H1 (cell line): ENCODE measurements at regions not wholly inside any gene's neighbourhood (a gene's known extent, or its start where the extent isn't known, plus 50 kb on each side); places are given as distances from the start of the nearest gene placed in this dataset.

Source experiments
- CHD7 ChIP-seq: fragments of 300-600 bp; sonication (generic); IDR thresholded peaks from 2 replicates; pipeline ENCODE4 v1.7.1; 2012; ENCODE audit warnings: low read length, moderate library complexity, mild to moderate bottlenecking, inconsistent platforms; ENCODE audit not compliant: insufficient replicate concordance
- EZH2 ChIP-seq: fragments of 200-600 bp; sonication (generic); IDR thresholded peaks from 2 replicates; pipeline ENCODE4 v1.7.1; 2012; ENCODE audit warnings: low read depth, mild to moderate bottlenecking, moderate library complexity, low read length, inconsistent platforms; ENCODE audit not compliant: severe bottlenecking
- HDAC6 ChIP-seq: IDR thresholded peaks from one replicate; pipeline ENCODE4 v1.7.1; 2012; ENCODE audit warnings: low read depth, mild to moderate bottlenecking, inconsistent platforms, low read length, moderate library complexity
- MAX ChIP-seq: IDR thresholded peaks from 2 replicates; pipeline ENCODE4 v1.6.1; 2012; ENCODE audit warnings: inconsistent platforms
- POU5F1 ChIP-seq: IDR thresholded peaks from 2 replicates; pipeline ENCODE4 v1.6.1; 2011; ENCODE audit warnings: low read depth, mild to moderate bottlenecking, low read length, moderate library complexity
- RAD21 ChIP-seq, 2 experiments: IDR thresholded peaks in 1 of 2; conservative IDR thresholded peaks in 1 of 2; 2 replicates each; pipeline ENCODE4 v1.6.1; 2011; ENCODE audit warnings: low read depth in 2 of 2, low read length in 2 of 2, improper control_type of control experiment in 1 of 2, inconsistent platforms in 1 of 2, mild to moderate bottlenecking in 1 of 2, moderate library complexity in 1 of 2
- RNF2 ChIP-seq: fragments of 200-900, 300-1000 bp; sonication (generic); IDR thresholded peaks from 2 replicates; pipeline ENCODE4 v1.7.1; 2016; ENCODE audit warnings: borderline replicate concordance, low read depth, mild to moderate bottlenecking, antibody characterized with exemption, low read length; ENCODE audit not compliant: poor library complexity, severe bottlenecking; ENCODE audit errors: missing control alignments
- SP2 ChIP-seq: IDR thresholded peaks from 2 replicates; pipeline ENCODE4 v1.6.1; 2012; ENCODE audit warnings: mild to moderate bottlenecking, low read length, inconsistent platforms

- no peak for TF ChIP-seq CHD7
- TF ChIP-seq RAD21 (IDR thresholded peaks at IDR 0.05 in 1 of 2, conservative IDR thresholded peaks at IDR 0.05 in 1 of 2; ENCODE audit: low read depth in 2 of 2, low read length in 2 of 2), result no peak
- no peak for TF ChIP-seq HDAC6
- TF ChIP-seq RNF2, result no peak
- TF ChIP-seq SP2, result no peak
- TF ChIP-seq MAX, result no peak
- no peak for TF ChIP-seq EZH2
- TF ChIP-seq POU5F1, result no peak
Measured at GRCh38 chr12:114096461-114096860, 130.3 kb upstream of the RBM19 start (continued).
